Fibroblast of lung (primary cell): ENCODE measurements at regions not wholly inside any gene's neighbourhood (a gene's known extent, or its start where the extent isn't known, plus 50 kb on each side); places are given as distances from the start of the nearest gene placed in this dataset.
"Not testable (repeated sequence)": the region's sequence is repeated elsewhere in the genome, so short reads cannot be mapped to it uniquely, and the experiment has no call there.

ENCODE experiments used
- DNase-seq, 2 donors: peaks; one replicate each; pipeline versions ENCODE4 v3.0.0 to v3.0.0-alpha.2; 2010; ENCODE audit warnings: low read depth in 2 of 2
- H2AFZ ChIP-seq: 2 replicates; pipeline ENCODE4 v1.5.1; 2012; ENCODE audit warnings: low read length, control low read depth, inconsistent platforms
- H3K27ac ChIP-seq: 2 replicates; pipeline ENCODE4 v1.5.1; 2011; ENCODE audit warnings: low read length, control low read depth; ENCODE audit not compliant: insufficient read depth
- H3K27me3 ChIP-seq: 2 replicates; pipeline ENCODE4 v1.5.1; 2011; ENCODE audit warnings: mild to moderate bottlenecking, low read length; ENCODE audit not compliant: control insufficient read depth, insufficient read depth
- H3K36me3 ChIP-seq: 2 replicates; pipeline ENCODE4 v1.5.1; 2011; ENCODE audit warnings: low read length; ENCODE audit not compliant: control insufficient read depth, insufficient read depth
- H3K4me1 ChIP-seq: 2 replicates; pipeline ENCODE4 v1.5.1; 2011; ENCODE audit warnings: low read length; ENCODE audit not compliant: control insufficient read depth, insufficient read depth; ENCODE audit errors: extremely low read depth
- H3K4me2 ChIP-seq: 2 replicates; pipeline ENCODE4 v1.5.1; 2011; ENCODE audit warnings: low read length, control low read depth; ENCODE audit not compliant: insufficient read depth; ENCODE audit errors: extremely low read depth
- H3K4me3 ChIP-seq, 4 experiments: fragments of 200-600 bp in 1 of 4; sonication (generic) in 1 of 4; replicated peaks in 1 of 4; 2 replicates each; pipeline ENCODE4 v1.5.1; 2011 to 2016; ENCODE audit warnings: low read length in 4 of 4, low read depth in 3 of 4, mild to moderate bottlenecking in 3 of 4, control low read depth in 2 of 4, inconsistent platforms in 1 of 4, mixed read lengths in 1 of 4; ENCODE audit not compliant: insufficient read depth in 1 of 4; ENCODE audit errors: control extremely low read depth in 1 of 4
- H3K79me2 ChIP-seq: 2 replicates; pipeline ENCODE4 v1.5.1; 2012; ENCODE audit warnings: mild to moderate bottlenecking, low read length, inconsistent platforms; ENCODE audit not compliant: control insufficient read depth, insufficient read depth
- H3K9ac ChIP-seq: 2 replicates; pipeline ENCODE4 v1.5.1; 2011; ENCODE audit warnings: mild to moderate bottlenecking, low read length, control low read depth; ENCODE audit not compliant: insufficient read depth
- H3K9me3 ChIP-seq: 2 replicates; pipeline ENCODE4 v1.5.1; 2012; ENCODE audit warnings: low read depth, low read length; ENCODE audit not compliant: control insufficient read depth, insufficient read depth
- H4K20me1 ChIP-seq: 2 replicates; pipeline ENCODE4 v1.5.1; 2011; ENCODE audit warnings: low read length; ENCODE audit not compliant: control insufficient read depth, insufficient read depth; ENCODE audit errors: extremely low read depth
- EZH2 ChIP-seq: IDR thresholded peaks from 2 replicates; pipeline ENCODE4 v1.5.1; 2012; ENCODE audit warnings: low read length, control low read depth, mild to moderate bottlenecking; ENCODE audit errors: missing control alignments
- TF ChIP-seq, protein P1 (sequence below), 2 donors: IDR thresholded peaks in 1 of 2; conservative IDR thresholded peaks in 1 of 2; 1 replicate in 1 of 2; 2 replicates in 1 of 2; pipeline ENCODE4 v1.5.1; 2011 to 2012; ENCODE audit warnings: low read length in 2 of 2, control low read depth in 1 of 2, inconsistent platforms in 1 of 2, low read depth in 1 of 2, mild to moderate bottlenecking in 1 of 2

DNA sequence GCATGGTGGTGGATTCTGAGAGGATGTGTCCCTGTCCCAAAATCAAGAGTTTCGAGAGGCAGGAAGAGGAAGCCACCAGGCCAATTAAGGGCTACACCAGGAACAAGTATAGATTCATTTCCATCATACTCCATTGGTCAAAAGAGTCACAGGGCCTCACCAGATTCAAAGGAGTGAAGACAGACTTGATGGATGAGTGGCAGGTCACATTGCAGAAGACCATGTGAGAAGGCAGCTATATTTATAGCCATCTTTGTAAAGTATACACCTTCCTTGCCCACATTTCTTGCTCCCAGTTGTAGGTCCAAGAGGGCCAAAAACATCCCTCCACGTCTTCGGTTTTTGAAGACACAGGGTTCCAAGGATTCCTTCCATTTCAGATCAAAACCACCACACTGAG, 406.0 kb downstream of the BCOR start:
- TF ChIP-seq, protein P1, sequence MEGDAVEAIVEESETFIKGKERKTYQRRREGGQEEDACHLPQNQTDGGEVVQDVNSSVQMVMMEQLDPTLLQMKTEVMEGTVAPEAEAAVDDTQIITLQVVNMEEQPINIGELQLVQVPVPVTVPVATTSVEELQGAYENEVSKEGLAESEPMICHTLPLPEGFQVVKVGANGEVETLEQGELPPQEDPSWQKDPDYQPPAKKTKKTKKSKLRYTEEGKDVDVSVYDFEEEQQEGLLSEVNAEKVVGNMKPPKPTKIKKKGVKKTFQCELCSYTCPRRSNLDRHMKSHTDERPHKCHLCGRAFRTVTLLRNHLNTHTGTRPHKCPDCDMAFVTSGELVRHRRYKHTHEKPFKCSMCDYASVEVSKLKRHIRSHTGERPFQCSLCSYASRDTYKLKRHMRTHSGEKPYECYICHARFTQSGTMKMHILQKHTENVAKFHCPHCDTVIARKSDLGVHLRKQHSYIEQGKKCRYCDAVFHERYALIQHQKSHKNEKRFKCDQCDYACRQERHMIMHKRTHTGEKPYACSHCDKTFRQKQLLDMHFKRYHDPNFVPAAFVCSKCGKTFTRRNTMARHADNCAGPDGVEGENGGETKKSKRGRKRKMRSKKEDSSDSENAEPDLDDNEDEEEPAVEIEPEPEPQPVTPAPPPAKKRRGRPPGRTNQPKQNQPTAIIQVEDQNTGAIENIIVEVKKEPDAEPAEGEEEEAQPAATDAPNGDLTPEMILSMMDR (conservative IDR thresholded peaks at IDR 0.05 in 1 of 2, IDR thresholded peaks at IDR 0.05 in 1 of 2; ENCODE audit: low read depth in 1 of 2, low read length in 2 of 2): no peak
- TF ChIP-seq EZH2: no peak
- Histone ChIP-seq H3K4me3 (no peak overlapping the region), H3K79me2 (no peaks in the 10 kb centered on the region), H3K27ac (no peak overlapping the region), H3K9me3 (no peaks in the 10 kb centered on the region), H3K27me3 (no peaks in the 10 kb centered on the region), H3K36me3 (no peaks in the 10 kb centered on the region), H3K4me1 (no peaks in the 10 kb centered on the region), H3K4me2 (no peak overlapping the region), H3K9ac (no peak overlapping the region), H2AFZ (no peak overlapping the region), H4K20me1 (no peaks in the 10 kb centered on the region)
- DNase-seq: no peak

DNA sequence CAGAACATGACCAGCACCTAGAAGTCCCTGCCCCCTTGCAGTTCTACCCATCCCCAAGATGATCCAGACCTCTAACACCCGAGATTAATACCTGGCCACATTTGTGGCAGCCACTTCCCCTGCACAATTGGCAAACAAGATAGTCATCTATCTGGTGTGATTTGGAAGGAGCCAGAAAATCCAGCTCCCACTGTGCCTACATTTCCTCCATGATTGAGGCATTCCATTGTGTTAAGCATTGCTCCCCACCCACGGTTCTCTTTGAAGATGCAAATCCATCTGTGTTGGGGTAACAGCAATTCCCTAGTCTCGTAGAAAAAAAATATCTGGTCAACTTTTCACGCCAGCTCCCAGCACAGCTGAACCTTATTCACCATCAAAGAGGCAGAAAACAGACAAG, 405.0 kb downstream of the BCOR start:
- Histone ChIP-seq H3K79me2 (no peaks in the 10 kb centered on the region), H4K20me1 (no peaks in the 10 kb centered on the region), H3K9ac (no peak overlapping the region), H3K4me1 (no peaks in the 10 kb centered on the region), H3K4me2 (no peak overlapping the region), H3K9me3 (no peaks in the 10 kb centered on the region), H3K4me3 (no peak overlapping the region), H3K27me3 (no peaks in the 10 kb centered on the region), H3K27ac (no peak overlapping the region), H2AFZ (no peak overlapping the region), H3K36me3 (no peaks in the 10 kb centered on the region)
- TF ChIP-seq, protein P1 (conservative IDR thresholded peaks at IDR 0.05 in 1 of 2, IDR thresholded peaks at IDR 0.05 in 1 of 2; ENCODE audit: low read depth in 1 of 2, low read length in 2 of 2): no peak
- no peak for TF ChIP-seq EZH2
- DNase-seq: peak in 1 of 2 donors; percentile 23

DNA sequence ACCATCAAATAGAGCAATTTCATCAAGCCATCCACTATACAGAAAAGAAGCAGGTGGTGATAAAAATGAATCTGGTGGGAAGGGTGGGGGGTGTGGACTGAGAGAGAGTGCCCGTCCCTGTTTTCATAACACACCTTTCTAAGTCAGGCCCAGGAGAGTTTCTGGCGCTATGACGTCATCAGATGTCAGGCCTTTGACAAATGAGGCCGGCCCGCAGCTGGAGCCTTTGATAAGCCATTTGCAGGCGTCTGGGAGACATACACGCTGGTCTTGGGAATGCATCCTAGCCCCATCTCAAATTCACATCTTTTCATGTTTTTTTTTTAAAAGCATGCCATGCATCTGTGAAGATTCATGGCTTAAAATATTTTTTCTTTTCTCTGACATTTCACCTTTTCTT, 404.5 kb downstream of the BCOR start:
- Histone ChIP-seq H3K9ac (no peak overlapping the region), H3K4me2 (no peak overlapping the region), H3K27me3 (no peaks in the 10 kb centered on the region), H3K36me3 (no peaks in the 10 kb centered on the region), H4K20me1 (no peaks in the 10 kb centered on the region), H3K27ac (no peak overlapping the region), H3K4me1 (no peaks in the 10 kb centered on the region), H3K79me2 (no peaks in the 10 kb centered on the region), H3K9me3 (no peaks in the 10 kb centered on the region), H3K4me3 (no peak overlapping the region), H2AFZ (no peak overlapping the region)
- TF ChIP-seq EZH2: no peak
- TF ChIP-seq, protein P1 (conservative IDR thresholded peaks at IDR 0.05 in 1 of 2, IDR thresholded peaks at IDR 0.05 in 1 of 2; ENCODE audit: low read depth in 1 of 2, low read length in 2 of 2): no peak
- peak in 1 of 2 donors; percentile 47 for DNase-seq

DNA sequence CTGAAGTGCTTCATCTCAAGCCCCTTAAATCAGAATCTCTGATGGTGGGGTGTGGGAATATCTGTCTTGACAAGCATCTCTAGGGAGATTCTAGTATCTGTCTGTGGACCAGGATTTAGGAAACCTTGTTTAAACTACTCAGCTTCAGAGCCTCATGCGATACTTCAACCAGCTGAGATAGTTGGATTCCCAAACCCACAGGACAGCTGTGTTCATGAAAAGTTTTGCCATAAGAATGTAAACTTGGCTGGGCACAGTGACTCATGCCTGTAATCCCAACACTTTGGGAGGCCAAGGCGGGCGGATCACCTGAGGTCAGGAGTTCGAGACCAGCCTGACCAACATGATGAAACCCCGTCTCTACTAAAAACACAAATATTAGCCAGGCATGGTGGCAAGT, 395.1 kb downstream of the BCOR start:
- not testable (repeated sequence) for H3K36me3 ChIP-seq, H3K27ac ChIP-seq, H3K79me2 ChIP-seq, H3K4me3 ChIP-seq, H4K20me1 ChIP-seq, H3K9ac ChIP-seq, H2AFZ ChIP-seq, H3K27me3 ChIP-seq, H3K4me1 ChIP-seq, H3K9me3 ChIP-seq, H3K4me2 ChIP-seq
- DNase-seq: peak in 1 of 2 donors; percentile 16
